HG02588 (cell line): ENCODE measurements at regions not wholly inside any gene's neighbourhood (a gene's known extent, or its start where the extent isn't known, plus 50 kb on each side); places are given as distances from the start of the nearest gene placed in this dataset.

ENCODE experiments used
- ATAC-seq: cut with Tn5 transposase; IDR thresholded peaks from one replicate; pipeline ENCODE4 v1.9.1; 2021; ENCODE audit warnings: mild to moderate bottlenecking, moderate library complexity; ENCODE audit not compliant: unreplicated experiment

DNA sequence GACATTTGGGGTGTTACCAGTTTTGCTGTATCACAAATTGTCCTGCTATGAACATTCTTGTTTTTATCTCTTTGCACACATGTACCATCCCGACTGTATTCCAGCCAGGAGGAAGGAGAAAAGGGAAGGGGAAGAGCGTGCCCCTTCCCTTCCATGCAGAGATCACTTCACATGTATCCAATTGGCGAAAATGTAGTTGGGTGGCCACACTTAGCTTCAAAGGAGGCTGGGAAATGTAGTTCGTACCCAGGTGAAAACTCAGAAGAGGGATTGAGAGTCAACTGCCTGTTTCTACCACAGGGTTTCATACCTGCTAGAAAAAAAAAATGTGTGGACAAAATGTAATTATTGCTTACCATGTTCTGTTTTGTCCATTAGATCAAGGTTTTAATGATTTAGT lies 189.1 kb upstream of the PELI2 start:
- no peak for ATAC-seq

DNA sequence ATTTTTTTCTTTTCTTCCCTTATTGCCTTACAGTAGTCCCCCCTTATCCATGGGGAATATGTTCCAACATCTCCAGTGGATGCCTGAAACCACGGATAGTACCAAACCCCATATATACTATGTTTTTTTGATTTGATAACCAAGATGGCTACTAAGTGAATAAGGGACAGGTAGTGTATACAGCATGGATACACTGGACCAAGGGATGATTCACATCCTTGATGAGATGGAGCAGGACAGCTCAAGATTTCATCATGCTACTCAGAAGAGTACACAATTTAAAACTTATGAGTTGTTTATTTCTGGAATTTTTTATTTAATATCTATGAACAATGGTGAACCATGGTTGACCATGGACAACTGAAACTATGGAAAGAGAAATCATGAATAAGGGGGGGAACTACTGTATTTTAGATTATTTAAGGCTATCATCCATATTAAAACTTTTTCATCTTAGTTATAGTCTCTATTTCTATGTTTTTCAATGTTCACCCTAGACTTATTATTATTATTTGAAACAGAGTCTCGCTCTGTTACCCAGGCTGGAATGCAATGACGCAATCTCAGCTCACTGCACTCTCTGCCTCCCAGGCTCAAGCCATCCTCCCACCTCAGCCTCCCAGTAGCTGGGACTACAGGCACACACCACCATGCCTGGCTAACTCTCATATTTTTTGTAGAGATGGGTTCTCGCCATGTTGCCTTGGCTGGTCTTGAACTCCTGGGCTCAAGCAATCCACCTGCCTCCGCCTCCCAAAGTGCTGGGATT lies 188.0 kb upstream of the PELI2 start:
- no peak for ATAC-seq

DNA sequence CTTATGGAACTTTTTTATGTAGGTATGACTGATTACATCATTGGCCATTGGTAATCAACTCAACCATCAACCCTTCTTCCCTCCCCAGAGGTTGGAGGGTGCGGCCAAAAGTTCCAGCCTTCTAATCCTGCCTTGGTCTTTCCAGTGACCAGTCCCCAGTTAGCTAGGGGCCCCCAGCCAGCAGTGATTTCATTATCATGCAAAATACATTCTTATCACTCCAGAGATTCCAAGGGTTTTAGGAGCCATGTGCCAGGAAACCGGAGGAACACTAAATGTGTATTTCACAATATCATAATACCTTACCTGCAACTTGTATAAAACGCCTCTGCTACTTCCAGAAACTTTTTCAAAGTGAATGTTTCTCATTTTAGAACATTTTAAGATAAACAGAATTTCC lies 181.5 kb upstream of the PELI2 start:
- no peak for ATAC-seq

DNA sequence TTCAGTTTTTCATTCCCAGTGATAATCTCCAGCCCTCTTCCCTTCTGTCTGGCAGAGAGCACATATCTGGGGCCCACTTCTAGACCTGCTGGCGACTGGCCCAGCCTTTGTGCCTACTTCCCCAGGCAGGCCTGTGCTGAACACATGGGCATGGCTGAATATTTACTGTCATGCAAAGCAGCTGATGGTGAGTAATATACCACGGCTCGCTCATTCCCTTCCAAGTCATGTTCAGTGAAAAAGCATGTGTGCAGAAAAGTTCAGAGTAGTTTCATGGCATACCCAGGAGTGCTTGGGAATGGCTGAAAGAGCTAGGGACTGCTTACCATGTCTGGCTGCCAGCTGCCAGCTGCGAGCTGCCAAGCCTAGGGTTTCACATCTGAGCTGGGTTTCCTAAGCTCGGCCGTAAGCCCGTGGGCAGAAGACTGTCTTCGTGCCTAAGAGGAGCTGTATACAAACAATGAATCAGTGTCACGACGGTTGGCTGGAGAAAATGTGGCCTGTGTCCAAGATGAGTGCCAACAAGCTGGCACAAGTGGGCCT lies 179.9 kb upstream of the PELI2 start:
- ATAC-seq = no peak

DNA sequence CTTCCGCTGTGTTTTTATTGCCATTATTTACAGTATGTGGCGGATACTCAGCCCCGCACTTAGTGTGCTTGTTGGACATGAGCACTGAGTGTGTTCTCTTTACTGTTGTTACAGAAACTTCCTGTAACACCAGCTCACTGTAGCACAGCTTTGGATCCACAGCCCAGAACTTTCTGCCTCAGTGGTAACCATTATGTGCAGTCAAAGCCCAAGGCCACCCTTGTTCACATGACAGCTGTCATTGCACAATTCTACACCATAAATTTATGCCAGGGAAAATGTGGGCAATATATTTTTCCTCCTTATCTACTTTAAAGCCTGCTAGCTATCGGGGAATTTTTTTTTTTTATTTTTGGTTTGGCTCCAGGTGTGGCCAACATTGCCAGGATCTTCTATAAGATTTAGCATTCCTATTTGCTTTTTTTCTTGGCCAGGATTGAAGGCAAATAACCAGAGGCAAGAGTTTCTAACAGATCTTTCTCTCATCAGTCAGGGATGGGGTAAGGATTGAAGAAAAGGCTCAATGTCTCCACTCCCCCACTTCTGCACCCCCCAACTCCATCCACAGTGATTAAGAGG lies 176.0 kb upstream of the PELI2 start:
- no peak for ATAC-seq

DNA sequence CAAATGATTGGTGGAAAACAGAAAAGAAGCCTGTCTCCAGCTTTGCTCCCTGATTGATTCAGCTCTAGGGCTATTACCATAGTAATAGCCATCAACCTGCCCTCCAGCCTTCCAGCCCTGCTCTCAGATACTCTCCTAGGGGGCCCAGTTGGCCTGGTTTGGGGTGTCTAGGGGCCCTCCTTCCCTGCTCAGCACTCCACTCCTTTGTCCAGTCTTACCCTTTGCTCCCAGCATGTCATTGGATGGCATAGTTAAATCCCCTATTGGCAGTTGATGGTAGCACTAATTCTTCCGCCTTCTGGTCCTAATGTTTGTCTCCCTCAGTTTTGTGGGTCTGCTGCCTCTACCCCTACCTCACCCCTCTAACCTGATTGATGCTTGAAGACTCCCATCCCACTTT lies 175.4 kb upstream of the PELI2 start:
- ATAC-seq = no peak

DNA sequence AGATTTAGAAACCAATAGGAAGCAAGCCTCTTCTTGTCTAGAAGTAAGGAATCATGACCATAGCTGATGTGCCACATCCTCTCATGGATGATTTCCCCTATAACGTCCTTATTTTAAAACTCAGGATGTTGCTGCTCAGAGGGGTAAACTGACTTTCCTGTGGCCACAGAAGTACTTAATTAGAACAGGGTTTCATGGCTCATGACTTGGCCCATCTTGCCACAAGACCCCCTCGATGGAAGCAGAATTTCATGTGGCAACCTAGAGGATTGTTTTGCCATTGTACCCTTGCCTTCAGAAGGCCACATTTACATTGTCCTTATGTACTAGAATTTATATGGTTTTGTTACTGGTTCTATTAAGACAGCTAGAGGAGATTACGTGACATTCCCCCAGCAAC lies 173.5 kb upstream of the PELI2 start:
- no peak for ATAC-seq

DNA sequence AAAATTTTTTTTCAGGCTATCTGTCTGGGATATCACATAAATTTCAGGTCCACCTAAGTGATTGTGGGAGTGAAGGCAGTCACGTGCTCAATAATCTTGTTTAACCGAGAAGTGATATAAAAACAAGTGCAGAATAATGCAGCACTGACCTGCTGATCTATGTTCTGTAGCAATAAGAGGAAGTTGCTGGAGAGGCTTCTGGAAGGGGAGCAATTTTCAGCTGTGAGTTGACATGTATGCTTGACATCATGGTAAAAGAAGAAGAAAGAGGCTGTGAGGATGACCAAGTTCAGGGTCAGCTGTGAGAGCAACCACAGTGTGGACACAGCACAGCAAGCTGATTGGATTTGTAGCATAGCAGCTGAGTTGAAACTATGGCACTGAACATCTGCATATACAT lies 172.0 kb upstream of the PELI2 start:
- no peak for ATAC-seq

DNA sequence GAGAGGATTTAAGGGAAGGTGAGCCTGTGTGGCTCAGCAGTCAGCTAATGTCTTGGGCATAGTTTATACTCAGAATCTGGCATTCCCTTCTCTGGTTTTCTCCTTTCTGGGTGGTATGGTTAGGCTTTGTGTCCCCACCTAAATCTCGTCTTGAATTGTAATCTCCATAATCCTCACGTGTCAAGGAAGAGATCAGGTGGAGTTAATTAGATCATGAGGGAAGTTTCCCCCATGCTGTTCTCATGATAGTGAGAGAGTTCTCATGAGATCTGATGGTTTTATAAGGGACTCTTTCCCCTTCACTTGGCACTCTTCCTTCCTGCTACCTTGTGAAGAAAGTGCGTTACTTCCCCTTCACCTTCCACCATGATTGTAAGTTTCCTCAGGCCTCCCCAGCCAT lies 169.8 kb upstream of the PELI2 start:
- ATAC-seq = no peak

DNA sequence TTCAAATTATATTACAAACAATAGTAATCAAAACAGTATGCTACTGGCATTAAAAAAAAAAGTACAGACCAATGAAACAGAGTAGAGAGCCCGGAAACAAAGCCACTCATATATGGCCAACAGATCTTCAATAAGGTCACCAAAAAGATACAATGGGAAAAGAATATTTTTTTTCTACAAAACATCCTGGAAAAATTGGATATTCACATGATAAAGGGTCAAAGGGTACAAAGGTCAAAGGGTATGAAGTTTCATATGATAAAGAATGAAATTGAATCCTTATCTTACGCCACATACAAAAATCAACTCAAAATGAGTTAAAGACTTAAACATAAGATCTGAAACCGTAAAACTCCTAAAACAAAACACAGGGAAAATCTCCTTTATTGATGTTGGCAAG lies 168.5 kb upstream of the PELI2 start:
- no peak for ATAC-seq

DNA sequence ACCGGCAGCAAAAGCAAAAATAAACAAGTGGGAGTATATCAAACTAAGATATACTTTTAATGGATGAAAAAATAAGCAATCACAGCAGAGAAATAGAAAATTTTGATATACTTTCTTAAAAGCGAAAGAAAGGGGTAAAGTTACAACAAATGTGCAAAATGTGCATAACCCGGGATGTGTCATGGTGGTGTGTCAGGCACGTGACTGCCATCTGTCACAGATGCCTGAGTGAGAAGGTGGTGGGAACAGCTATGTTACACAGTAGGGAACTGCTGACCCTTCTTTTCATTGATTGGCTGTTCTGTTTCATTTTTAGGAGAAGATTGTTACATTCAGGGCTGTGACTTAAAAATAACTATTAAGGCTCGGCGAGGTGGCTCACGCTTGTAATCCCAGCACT lies 168.1 kb upstream of the PELI2 start:
- ATAC-seq = no peak

DNA sequence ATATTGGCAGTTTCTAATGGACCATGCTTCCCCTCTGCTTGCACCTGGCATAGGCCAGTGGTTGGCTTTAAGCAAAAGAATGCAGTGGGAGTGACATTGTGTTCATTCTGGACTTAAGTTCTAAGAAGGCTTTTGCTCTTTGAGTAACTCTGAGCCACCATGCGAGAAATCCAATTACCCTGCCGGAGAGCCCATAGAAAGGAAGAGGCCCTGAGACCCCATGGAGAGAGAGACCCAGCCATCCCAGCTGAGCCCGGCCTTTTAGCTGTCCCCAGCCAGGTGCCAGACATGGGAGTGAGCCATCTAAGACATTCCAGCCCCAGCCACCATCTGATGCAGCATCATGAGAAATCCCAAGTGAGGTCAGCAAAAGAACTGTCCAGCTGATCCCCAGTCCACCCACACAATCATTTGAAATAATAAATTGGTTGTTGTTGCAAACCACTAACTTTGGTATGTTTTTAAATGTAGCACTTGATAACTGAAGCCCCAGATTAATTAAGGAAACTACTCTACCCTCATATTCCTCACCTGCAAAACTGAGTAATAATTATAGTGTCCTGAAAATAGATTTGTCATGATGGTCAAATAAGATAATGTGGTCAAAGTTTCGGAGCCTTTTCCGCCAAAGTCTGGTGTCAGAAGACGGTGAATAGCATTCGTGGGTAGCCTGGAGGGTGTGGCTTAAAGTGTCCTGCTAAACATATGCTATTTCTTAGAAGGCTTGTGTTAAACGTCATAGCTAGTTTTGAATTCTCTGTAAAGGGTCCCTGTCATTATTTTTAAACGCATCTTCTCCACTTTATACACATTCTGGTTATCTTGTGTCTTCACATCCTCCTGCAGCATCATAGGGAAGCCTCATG lies 166.6 kb upstream of the PELI2 start:
- no peak for ATAC-seq

DNA sequence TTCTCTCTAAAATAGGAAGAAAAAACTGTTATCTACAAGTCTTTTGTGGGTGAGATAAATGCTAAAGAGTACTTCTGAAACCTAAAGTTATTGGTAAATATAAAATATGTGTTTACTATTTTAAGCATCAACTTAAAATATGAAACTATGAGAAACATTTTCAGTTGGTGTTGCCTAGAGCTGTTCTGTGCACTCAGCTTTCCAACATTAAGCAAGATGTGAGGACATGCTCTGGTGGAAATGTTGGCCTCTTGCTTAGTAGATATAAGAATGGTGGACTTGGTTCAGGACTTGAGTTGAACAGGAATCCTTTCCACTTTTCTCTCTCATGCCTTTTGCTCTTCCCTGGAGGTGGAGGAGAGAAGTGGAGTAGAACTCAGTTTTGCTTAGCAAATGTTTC lies 164.1 kb upstream of the PELI2 start:
- ATAC-seq = no peak

DNA sequence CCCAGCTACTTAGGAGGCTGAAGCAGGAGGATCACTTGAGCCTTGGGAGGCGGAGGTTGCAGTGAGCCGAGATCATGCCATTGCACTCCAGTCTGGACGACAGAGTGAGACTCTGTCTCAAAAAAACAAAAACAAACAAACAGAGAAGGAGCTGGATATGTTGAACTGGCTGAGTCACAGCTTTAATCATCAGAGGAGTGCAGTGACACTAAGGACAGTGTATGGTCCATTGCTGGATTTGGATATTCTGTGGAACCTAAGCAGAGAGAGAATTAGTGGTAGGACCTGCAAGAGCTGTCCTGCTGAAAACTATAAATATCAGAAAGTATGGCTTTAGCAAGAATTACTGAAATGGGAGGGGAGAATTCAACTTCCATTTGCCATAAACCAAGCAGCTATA lies 163.0 kb upstream of the PELI2 start:
- ATAC-seq = no peak

DNA sequence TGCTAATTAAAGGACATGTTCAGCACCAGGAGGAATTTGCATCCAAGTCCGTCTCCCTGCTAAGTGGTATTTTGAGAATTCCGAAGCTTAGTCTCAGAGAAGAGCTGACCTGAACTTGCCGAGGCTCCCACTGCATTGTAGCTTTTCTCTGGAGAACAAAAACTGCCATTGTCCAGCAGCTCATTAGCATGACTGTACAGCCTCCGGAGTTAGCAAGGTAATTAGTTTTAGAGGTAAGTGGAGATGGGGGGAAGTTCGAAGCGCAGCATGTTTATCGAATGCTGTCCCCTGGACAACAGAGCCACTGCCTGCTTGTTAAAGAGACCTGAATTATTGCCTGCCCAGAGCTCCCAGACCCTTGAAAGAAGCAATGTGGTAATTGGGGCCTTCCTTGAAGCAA lies 160.3 kb upstream of the PELI2 start:
- no peak for ATAC-seq

DNA sequence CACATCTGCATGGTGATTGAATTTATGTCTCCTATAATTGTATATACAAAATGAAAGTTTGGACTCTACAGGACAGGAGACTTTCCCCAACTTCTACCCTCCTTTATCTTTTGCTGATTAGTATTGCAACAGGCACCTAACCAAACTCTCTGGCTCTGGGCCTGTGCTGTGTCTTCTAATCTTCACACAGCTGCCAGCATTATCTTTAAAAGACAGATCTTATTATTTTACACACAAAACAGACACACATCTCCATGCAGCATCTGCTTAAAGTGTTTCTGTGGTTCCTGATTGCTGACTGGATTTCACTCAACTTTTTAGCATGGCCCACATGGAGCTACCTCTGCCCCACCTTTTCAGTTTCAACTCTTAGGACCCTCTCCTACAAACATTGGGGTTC lies 154.9 kb upstream of the PELI2 start:
- ATAC-seq = no peak

DNA sequence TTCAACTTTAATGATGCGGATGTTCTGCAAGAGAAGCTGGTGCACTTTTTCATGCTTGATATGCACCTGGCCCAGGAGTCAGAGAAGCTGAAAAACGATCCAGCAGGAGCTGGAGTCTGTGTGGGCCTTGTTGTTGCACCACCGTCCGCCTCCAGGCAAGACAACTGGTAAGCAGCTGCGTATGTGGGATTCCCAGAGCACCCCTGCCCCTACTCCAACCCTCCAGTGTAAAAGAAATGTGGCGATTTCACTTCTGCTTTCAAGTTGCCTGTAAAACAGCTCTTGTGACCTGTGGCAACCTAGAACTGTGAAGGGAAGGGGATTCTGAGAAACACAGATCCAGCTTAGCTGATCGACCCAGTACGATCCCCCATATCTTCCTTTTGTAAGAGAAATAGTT lies 154.1 kb upstream of the PELI2 start:
- no peak for ATAC-seq

DNA sequence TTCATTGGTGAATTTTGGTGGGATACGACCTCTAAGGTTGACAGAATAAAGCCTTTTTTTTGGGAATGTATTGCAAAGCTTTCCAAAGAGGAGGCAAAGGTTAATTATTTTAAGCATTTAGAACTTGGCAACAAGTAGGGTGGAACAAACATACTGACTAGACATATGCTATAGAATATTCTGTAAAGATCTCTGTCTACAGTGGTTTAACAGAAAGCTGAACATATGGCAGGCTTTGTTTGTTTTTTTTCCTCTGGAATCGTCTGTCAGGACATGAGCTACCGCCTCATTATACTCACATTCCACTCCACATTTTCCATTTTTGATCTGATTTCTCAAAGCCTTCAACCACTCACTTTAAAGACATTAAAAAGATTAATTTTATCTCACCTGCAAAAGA lies 153.4 kb upstream of the PELI2 start:
- no peak for ATAC-seq

DNA sequence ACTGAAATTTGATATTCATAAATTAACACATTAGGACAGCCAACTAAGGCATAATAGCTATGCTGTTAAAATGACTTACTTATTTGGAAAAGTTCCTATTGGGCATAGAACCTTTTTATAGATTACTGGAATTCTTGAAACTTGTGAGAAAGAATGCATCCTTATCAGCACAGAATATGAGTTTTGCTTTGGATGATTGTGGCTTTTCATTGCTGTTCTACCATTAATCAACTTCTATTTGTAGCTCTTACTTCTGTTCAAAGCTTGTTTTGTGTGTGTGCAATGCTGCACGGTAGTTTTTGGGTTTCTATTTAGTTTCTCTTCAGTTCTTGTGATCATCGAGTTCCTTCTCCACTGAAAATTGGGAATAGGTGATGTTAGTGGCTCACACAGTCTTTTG lies 152.4 kb upstream of the PELI2 start:
- ATAC-seq = no peak

DNA sequence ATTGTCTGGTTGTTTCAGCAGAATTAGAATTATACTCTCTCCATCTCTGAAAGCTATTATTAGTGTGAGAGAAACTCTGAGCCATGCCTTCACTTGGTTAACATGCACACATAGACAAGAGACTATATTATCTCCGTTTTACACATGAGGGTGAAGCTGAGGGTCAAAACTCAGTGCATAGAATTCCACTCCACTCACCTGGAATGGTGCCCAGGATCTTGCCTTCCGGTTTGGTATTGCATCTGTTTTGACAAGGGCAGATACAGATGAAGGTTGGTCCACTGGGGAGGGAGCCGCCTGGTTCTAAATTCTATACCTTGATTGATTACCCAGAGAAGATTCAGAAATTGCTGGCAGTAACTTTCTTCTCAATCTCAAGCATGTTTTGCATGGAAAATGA lies 149.5 kb upstream of the PELI2 start:
- no peak for ATAC-seq

DNA sequence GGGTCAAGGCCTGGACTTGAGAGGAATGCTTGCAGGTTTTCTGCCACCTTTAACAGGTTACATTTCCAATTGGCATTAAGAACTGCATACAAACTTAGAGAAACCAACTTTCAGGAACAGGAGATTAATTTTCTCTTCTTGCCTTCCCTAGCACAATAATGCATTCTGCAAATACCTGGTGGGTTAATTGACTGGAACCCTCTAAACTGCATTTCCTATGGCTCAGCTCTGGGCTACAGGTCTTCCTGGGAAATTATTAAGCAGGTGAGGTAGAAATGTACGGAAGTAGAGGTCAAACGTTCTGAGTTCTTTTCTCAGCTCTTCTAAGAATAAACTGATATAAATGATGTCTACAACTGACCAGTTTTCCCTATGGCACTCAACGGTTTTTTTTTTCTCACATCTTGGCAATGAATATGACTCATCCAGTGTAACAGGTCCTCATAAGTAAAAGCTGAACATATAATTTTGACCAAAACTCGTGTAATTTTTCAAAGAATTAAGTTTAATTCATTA lies 144.9 kb upstream of the PELI2 start:
- ATAC-seq = no peak
